ENCODE measurements at regions not wholly inside any gene's neighbourhood (a gene's known extent, or its start where the extent isn't known, plus 50 kb on each side); places are given as distances from the start of the nearest gene placed in this dataset.
"Not testable (repeated sequence)": the region's sequence is repeated elsewhere in the genome, so short reads cannot be mapped to it uniquely, and the experiment has no call there.

GRCh38 chr2:19164099-19164498 lies 194.3 kb downstream of the OSR1 start:
- not testable (repeated sequence) for TF ChIP-seq CTCF (IDR thresholded peaks at IDR 0.05; ENCODE audit: borderline replicate concordance, extremely low read depth, low read length, poor library complexity, severe bottlenecking); EZH2 (IDR thresholded peaks at IDR 0.05; ENCODE audit: borderline replicate concordance, low read depth, low read length, severe bottlenecking)
